HG03571 (cell line): ENCODE measurements at regions not wholly inside any gene's neighbourhood (a gene's known extent, or its start where the extent isn't known, plus 50 kb on each side); places are given as distances from the start of the nearest gene placed in this dataset.

Source experiments
- ATAC-seq: cut with Tn5 transposase; IDR thresholded peaks from one replicate; pipeline ENCODE4 v1.9.1; 2021; ENCODE audit not compliant: unreplicated experiment

DNA sequence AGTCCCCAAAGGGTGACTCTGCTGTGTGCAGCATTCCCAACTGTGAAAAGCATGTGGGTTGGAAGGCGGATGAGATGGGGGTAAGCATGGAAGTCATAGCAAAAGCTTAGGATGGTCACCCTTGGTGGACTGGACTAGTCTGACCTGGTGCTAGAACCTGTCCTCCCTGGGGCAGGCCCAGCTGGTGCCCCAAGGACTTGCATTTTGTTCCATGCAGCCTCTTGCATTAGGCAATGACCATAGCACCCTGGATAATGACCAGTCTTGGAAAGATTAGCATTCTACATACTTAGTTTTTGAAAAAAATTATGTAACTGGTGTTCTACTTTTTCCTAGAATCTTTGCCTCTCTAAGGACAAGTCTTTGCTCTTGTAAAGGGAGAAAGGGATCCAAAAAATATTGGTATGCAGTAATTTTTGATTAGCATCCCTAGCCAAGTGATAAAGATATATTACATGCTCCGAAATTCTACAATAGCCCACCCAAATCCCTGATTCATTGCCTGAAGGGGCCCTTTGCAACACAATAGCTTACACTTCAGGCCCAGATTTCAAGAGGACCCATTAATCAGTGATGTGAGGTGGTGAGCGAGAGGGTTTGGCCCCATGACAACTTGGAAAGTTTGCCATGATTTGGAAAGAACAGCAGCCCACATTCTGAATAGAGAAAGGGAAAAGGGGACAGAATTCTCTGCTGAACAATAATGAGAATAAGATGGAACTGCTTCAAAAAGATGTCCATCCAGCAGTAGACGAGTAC, 93.3 kb upstream of the CD180 start:
- ATAC-seq: no peak

DNA sequence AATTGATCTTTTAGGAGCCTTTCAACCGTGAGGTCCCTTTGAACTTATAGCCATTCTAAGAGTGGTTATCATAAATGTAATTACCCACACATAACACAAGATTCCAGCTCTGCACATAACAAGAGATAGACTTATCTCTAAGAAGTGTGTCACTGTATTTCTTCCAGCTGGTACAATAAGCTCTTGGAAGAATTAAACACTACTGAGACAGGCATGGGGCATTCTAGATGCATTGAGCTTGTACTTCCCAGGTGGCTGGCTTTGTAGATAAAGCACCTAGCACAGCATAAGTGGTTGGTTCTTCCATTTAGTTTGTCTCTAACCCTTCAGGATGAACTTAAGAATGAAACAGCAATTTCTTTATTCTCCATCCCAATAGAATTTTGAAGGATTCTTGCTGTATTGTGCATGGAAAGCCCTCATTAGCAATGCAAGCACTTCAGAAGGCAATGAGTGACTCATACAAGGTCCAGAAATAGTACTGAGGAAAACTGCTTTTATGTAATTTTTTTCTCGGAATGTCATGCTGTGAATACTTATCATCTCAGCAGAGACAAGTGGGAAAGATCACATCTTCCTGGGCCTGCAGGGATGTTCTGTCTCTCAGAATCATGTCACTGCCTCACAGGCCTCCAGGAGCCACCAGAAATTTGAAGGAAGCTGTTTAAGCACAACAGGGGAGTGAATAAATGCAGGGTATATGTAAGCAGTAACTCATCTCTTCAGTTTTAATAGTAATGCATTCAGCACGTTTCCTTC, 91.1 kb upstream of the CD180 start:
- no peak for ATAC-seq

DNA sequence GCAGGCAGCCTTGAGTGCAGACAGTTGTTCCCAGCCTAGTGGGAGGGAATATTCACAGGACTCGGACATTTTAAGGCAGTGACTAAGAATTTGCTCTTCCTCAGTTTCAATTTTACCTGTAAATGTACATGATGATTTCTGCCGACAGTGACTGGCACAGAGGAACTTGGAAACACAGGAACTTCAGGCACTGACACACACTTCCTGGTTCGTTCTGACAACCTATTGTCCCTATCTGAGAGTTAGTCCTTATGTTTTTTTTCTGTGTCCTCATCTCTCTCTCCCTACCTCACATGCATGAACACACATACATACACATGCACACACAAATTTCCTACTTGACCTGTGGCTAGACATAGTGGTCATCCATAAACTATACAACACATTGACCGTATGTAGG, 89.4 kb upstream of the CD180 start:
- no peak for ATAC-seq

DNA sequence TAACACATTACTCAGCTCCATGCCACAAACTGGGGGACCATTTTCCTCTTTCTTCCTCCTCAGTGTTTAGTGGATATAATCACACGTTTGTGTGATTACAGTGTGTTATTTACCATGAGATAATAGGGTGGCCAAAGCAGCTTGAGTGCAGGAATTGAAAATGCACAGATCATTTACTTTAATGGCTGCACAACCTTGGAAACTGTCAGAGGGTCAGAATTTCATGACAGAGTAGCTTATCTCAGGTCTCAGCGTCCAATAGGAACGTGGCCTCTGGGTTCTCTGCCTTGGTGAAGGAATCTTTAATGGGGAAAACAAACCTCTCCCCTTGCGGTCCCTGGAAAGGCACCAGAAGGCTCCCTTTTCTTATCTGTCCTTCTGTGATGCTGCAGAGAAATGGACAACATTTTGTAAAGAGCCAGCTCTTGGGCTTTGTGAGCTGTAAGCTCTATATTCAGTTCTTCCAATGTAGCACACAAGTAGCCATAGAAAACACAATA, 87.4 kb upstream of the CD180 start:
- no peak for ATAC-seq

DNA sequence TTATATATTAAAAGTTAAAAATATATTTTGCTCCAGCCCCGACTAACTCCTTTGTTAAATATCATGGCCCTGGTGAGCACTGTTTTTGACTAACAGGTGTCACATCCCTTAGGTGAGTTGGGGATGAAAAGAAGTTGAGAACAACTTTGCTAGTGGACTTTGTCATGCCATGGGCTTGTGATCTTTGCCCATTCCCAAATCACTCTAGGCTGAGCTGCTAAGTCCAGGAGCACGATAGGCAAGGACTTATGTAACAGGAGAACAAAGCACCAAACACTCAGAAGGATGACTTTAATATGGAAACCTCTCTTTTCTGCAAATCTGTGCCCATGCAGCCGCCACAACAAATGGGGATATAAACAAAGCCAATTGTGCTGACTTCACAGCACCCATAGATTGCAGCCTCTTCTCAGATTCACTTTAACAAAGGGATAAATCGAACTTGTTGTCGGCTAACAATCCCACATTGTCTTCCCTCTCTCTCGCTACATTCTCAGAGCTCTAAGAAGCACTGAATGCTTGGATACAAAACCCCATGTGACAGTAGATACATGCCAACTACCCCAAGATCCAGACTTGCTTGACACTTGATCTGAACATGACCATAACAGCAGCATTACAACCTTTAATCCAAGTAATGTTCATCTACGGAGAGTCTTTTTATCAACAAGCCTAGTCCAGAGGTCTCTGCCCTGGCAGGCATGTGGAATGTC, 86.8 kb upstream of the CD180 start:
- no peak for ATAC-seq

DNA sequence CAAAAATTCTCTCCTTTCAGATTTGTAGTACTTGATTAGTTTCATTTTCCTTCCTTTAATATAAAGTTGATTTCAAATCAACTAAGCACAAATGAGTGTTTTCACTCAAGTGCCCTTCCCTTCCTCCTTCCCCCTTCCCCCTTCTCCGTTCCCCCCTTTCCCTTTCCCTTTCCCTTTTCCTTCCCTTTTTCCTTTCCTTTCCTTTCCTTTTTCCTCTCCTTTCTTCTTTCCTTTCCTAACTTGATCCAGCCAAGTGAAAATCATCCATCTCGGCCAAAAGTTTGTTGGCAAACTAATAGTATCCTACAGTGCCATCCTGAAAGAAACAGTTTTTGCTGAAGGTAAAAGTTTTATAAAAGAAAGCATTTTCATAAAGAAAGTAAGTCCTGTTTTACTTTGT, 85.3 kb upstream of the CD180 start:
- no peak for ATAC-seq

DNA sequence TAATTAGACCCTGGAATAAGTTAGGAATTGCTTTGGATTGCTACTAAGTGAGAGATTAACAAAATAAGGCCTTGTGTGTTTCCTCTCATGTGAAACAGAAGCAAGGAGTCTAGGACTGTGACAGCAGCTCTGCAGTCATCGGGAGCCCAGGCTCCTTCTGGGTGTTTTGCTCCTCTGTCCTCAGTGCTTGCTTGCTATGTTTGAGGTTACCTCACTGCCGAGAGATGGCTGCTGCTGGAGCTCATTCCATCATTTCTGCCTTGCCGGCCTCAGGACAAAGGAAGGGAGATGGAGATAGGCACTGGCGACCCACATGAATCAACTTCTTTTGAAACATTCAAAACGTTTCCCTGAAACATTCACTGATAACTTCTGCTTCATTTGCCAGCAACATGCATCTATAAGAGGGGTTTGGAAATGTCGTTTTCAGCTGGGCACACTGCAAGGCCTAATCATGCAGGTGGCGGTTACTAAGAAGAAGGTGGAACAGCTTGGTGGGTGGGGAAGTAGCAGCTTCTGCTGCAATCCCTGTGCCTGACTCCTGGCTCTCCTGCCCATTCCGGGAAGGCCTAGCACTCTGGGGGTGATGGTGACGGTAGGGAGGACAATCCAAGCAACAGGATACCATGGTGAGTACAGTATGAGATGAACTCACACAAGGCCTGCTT, 77.2 kb upstream of the CD180 start:
- no peak for ATAC-seq

GRCh38 chr5:67272453-67273130, 76.0 kb upstream of the CD180 start:
- ATAC-seq: no peak

GRCh38 chr5:67268231-67269021, 71.8 kb upstream of the CD180 start:
- no peak for ATAC-seq

GRCh38 chr5:67267512-67268216, 71.1 kb upstream of the CD180 start:
- no peak for ATAC-seq

- no peak for ATAC-seq
These were observed 70.2 kb upstream of the CD180 start for GRCh38 chr5:67266654-67267350.

DNA sequence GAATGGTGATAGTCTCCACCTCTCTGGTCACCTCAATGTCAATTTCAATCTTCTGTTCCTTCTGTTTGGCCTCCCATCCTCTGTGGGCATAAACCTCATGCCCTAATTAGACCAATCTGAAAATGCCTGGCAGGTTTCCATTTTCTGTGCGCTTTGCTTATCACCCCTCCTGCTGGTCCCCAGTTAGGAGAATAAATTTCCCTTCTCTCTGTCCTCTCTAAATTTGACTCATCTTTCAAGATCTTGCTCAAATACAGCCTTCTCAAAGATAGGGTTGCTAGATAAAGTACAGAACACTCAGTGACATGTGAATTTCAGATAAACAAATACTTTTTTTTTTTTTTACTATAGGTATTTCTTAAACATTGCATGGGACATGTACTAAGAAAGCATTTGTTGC, 69.4 kb upstream of the CD180 start:
- no peak for ATAC-seq

DNA sequence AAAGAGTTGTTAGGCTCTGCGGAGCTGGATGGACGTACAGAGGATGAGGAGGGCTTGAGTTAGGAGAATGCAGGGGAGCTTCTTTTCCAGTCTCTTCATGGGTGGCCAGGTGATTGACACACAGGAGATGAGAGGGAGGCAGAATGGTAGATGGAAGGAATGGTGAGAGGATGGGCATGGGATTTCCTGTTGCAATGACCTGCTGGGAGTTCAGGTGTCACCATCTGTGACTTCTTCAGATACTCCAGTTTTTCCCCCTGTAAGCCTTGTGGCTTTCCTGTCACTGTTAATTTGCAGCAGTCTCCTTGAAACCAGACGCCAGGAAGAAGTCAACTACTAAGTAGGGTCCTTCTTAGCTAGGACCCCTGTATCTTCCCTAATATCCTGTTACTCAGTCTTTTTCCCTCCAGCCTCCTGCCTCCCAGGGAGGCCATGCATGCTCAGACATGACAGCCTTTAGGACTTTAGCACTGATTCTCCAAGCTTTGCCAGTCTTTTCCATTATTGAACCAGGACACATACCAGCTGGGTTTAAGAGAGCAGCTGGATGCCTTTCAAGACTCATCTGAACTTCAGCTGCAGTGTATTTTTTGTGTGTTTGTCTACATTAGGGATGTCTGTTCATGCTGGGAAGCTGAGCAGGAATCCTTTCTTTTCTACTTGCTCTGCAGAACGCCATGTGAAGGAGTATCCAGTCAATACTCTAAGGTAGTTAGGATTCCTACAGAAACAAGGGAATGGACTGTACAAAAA, 67.2 kb upstream of the CD180 start:
- ATAC-seq: no peak

DNA sequence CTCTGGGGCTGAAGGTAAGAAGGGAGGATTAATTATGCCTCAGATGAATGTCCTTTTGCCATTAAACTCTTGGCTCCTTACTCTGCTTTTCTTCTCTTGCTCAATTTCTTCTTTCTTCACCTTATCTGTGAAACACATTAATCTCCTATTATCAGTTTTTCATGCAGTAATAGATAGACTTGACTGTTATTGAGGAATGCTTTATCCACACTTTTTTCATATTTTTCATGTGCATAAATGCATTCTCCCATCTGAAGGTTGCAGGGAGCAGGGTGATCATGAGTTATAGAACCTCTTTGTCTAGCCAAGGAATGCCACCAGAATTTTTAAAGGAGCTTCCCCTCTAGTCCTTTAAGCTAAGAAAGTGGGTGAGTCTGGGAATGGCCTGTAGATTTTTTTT, 66.4 kb upstream of the CD180 start:
- no peak for ATAC-seq

DNA sequence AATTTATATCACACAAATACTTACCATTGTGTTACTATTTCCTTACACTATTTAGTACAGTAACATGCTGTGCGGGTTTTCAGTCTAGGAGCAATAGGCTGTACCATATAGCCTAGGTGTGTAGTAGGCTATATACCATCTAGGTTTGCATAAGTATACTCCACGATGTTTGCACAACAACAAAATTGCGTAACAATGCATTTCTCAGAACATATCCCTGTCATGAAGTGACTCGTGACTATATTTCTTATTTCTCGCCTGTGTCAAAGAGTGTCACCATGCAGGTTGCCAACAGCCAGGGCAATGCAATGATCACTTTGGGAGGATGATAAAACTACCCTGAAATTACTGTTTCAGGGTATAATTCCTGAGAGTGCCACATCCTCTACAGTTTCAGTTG, 65.6 kb upstream of the CD180 start:
- ATAC-seq: no peak

DNA sequence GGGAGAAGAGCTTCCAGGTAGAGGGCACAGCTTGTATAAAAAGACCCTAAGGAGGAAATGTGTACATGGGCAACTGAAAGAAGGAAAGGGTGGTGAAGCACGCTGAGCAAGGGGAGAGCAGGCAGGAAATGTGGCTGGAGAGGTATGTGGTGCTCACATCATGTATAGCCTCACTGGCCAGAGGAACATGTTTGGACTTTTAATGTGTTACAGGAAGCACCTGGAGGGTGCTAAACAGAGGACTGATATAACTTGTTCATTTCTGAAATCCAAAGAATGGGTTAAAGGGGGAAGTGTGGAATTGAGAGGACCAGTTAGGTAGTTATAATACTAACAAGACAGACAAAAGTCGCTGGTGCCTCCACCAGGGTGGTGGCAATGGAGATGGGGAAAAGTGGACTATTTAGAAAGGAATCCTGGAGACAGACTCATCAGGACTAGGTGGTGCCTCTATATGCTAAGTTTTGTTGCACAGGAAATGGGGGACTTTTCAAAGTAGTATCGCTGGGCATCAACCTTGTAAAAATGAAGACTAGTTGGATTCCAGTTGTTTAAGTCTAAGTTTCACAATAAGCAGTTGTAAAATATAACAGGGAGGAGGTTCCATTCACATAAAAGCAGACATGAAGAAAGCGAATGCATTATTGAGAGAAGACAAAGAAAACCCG, 63.1 kb upstream of the CD180 start:
- no peak for ATAC-seq

DNA sequence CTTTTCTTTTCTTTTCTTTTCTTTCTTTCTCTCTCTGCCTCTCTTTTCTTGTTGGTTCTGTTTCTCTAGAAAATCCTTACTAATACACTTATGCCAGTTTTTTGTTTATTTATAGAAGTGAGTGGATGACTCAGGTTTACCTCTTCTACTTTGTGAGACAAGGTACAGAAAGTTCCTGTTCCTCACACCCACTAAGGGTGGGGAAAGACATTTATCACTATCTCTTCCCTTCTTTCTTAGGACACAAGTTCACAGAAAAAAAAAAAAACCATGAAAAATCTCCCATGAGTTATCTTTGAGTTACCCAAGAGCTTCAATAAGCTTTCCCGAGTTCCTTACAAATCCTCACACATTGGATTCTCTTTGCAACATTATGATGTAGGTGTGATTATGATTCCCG, 60.9 kb upstream of the CD180 start:
- ATAC-seq: no peak
